ENCODE measurements at regions not wholly inside any gene's neighbourhood (a gene's known extent, or its start where the extent isn't known, plus 50 kb on each side); places are given as distances from the start of the nearest gene placed in this dataset.

DNA sequence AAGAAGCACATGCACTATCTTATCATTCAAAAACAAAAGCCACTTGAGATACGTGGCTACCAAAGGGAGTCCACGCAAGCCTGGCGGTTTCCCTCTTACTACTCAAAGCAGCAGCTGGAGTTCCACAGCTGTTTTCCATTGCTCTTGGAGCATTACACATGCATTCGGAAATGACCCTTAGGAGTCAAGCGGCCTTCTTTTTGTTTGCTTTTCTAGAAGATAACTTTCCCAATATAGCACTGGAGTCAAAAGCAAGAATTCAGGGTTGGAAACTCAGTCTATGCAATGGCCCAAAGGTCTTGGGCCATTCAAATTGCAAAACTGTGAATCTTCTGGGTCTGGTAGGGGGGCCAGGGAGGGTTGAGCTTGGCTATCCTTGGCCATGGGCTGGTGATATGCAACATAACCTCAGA lies 97.8 kb upstream of the MAF start:
- 86 to 97% methylated on average over 3 to 5 of the region's 5 CpGs for WGBS, 2 experiments (ENCODE audit: insufficient coverage in 2 of 2)
- H3K27ac ChIP-seq (ENCODE audit: low read depth, low read length, severe bottlenecking), result no peak overlapping the region
- H3K36me3 ChIP-seq (ENCODE audit: control insufficient read depth, insufficient read depth, low read length), result no peaks in the 10 kb centered on the region
- no peaks in the 10 kb centered on the region for H3K4me1 ChIP-seq (ENCODE audit: control insufficient read depth, insufficient read depth, low read length, poor library complexity, severe bottlenecking)
- H3K4me3 ChIP-seq (ENCODE audit: extremely low read depth, insufficient read depth, low read length, poor library complexity, severe bottlenecking), result no peak overlapping the region
- no peaks in the 10 kb centered on the region for H3K9me3 ChIP-seq (ENCODE audit: control insufficient read depth, low read length)

DNA sequence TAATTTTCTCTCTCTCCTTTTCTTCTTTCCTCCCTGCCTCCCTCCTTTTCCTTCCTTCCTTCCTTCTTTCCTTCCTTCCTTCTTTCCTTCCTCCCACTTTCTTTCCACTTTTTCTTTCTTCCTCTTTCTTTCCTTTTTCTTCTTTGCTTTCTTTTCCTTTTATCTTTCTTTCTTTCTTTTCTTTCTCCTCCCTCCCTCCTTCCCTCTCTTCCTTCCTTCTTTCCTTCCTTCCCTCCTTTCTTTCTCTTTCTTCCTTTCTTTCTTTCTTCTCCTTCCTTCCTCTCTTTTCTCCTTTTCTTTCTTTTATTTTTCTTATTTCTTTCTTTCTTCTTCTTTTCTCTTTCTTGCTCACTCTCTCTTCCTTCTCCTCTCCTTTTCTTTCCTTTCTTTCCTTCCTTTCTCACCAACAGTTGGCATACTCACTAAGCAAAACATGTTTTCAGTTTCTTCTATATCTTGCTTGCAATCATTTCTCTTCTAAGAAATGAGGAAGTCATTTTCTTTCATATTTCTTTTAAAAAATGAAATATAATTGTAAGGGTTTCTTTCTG lies 97.1 kb upstream of the MAF start:
- Histone ChIP-seq H3K4me1 (ENCODE audit: control insufficient read depth, insufficient read depth, low read length, poor library complexity, severe bottlenecking) (no peaks in the 10 kb centered on the region), H3K9me3 (ENCODE audit: control insufficient read depth, low read length) (no peaks in the 10 kb centered on the region), H3K36me3 (ENCODE audit: control insufficient read depth, insufficient read depth, low read length) (no peaks in the 10 kb centered on the region), H3K4me3 (ENCODE audit: extremely low read depth, insufficient read depth, low read length, poor library complexity, severe bottlenecking) (no peak overlapping the region), H3K27ac (ENCODE audit: low read depth, low read length, severe bottlenecking) (no peak overlapping the region)

DNA sequence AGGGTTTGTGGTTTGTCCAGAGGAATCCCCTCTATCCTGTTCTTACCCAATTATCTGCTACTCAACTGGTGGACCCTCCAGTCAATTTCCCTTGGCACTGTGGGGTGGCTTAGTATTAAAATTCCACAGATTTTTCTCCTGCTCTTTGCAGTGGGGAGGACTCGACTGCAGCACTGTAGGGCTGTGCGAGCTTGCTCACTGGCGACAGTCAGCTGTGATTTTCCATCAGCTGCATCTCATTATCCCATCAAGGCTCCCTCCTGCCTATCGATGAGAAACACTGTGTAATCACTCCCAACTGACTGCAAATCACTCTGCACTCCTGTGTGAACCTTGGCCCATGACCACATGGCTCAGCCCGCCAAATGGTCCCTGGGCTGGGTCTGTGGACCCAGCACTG lies 90.5 kb upstream of the MAF start:
- no peak overlapping the region for H3K4me3 ChIP-seq (ENCODE audit: extremely low read depth, insufficient read depth, low read length, poor library complexity, severe bottlenecking)

DNA sequence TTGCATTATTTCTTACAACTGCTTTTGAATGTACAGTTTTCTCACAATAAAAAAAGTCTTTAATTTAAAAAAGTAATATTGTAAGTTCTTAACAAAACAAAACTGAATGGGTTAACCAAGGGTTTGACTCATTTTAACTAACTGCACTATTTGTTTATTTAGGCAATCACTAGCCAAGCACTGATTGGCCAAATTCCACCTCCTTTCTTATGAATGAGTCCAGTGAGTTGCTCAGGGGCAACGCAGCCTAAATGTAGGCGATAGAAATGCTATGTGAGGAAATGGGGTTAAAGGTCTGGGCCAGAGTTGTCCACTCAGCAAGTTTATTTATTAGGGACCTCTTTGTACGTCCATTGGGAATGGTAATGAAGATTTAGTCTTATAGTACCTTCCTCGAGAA lies 89.6 kb upstream of the MAF start:
- Histone ChIP-seq H3K4me3 (ENCODE audit: extremely low read depth, insufficient read depth, low read length, poor library complexity, severe bottlenecking) (no peak overlapping the region), H3K4me1 (ENCODE audit: control insufficient read depth, insufficient read depth, low read length, poor library complexity, severe bottlenecking) (no peaks in the 10 kb centered on the region), H3K36me3 (ENCODE audit: control insufficient read depth, insufficient read depth, low read length) (no peaks in the 10 kb centered on the region), H3K9me3 (ENCODE audit: control insufficient read depth, low read length) (no peaks in the 10 kb centered on the region), H3K27ac (ENCODE audit: low read depth, low read length, severe bottlenecking) (no peak overlapping the region)
- 87 to 100% methylated on average over 3 of the region's 4 CpGs for WGBS, 2 experiments (ENCODE audit: insufficient coverage in 2 of 2)

More for the DNA sequence above, 90.5 kb upstream of the MAF start:
- 86 to 92% methylated on average over 4 to 5 of the region's 5 CpGs for WGBS, 2 experiments (ENCODE audit: insufficient coverage in 2 of 2)
- no peaks in the 10 kb centered on the region for H3K4me1 ChIP-seq (ENCODE audit: control insufficient read depth, insufficient read depth, low read length, poor library complexity, severe bottlenecking)
- no peak overlapping the region for H3K27ac ChIP-seq (ENCODE audit: low read depth, low read length, severe bottlenecking)
- H3K9me3 ChIP-seq (ENCODE audit: control insufficient read depth, low read length), result no peaks in the 10 kb centered on the region
- H3K36me3 ChIP-seq (ENCODE audit: control insufficient read depth, insufficient read depth, low read length), result no peaks in the 10 kb centered on the region

DNA sequence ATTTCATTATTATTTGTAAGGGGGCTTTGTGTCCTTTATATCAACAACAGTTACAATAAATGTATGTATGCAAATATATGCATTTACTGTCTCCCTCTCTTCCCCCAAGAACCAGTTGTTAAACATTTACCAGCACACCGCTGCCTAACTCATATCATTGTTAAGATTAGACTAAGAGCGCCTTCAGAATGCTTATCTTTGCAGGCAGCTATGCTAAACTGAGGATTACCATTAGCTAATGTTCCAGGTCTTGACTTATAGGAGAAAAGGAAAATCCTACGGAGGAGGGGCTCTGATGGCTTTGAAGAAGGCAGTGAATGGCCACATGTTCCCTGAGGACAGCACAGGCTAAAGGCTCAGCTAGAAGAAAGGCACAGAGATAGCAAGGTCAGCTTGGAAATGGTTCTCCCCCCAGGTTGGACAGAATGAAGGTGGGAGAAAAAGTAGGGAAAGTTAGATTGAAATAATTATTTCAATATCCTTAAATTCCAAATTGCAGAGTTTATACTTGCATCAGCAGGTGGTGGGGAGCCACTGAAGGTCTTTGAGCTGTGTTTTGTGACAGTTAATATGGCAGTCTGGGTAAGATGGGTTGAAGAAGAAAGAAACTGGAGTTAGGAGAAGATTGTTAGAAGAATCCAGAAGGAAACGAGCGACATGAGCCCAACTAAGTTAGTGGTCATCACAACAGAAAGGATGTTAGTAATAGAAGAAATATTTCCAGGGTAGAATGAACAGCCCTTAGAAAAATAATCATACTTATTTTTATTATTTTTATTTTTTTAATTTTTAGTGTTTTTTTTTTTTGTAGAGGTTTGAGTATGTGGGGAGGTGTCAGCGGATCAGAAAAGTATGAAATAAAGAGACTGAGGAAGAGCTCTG lies 87.0 kb upstream of the MAF start:
- Histone ChIP-seq H3K9me3 (ENCODE audit: control insufficient read depth, low read length) (no peaks in the 10 kb centered on the region), H3K4me3 (ENCODE audit: extremely low read depth, insufficient read depth, low read length, poor library complexity, severe bottlenecking) (no peak overlapping the region), H3K4me1 (ENCODE audit: control insufficient read depth, insufficient read depth, low read length, poor library complexity, severe bottlenecking) (no peaks in the 10 kb centered on the region), H3K36me3 (ENCODE audit: control insufficient read depth, insufficient read depth, low read length) (no peaks in the 10 kb centered on the region), H3K27ac (ENCODE audit: low read depth, low read length, severe bottlenecking) (no peak overlapping the region)
- 80 to 92% methylated on average over 1 to 4 of the region's 6 CpGs for WGBS, 2 experiments (ENCODE audit: insufficient coverage in 2 of 2)

DNA sequence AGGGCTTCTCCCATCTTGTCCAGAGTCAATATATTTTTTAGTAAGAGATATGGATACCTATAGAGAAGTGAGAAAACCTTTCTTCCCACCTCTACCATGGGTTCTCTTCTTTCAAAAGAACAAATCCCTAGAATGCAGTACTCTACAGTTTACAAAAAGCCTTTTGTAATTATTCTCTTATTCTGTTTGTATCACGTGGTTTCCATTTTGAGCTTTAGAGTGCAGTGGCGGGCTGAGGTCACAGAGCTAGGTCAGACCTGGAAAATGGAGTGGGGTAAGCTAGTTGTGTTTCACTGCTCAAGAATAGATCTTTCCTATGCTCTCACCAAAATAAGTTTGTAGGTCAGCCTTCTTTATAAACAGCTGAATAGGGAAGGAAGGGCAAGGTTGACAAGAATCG lies 85.3 kb upstream of the MAF start:
- Histone ChIP-seq H3K36me3 (ENCODE audit: control insufficient read depth, insufficient read depth, low read length) (no peaks in the 10 kb centered on the region), H3K27ac (ENCODE audit: low read depth, low read length, severe bottlenecking) (no peak overlapping the region), H3K9me3 (ENCODE audit: control insufficient read depth, low read length) (no peaks in the 10 kb centered on the region), H3K4me3 (ENCODE audit: extremely low read depth, insufficient read depth, low read length, poor library complexity, severe bottlenecking) (no peak overlapping the region), H3K4me1 (ENCODE audit: control insufficient read depth, insufficient read depth, low read length, poor library complexity, severe bottlenecking) (no peaks in the 10 kb centered on the region)
- 83 to 100% methylated on average over 1 of the region's 3 CpGs for WGBS, 2 experiments (ENCODE audit: insufficient coverage in 2 of 2)

DNA sequence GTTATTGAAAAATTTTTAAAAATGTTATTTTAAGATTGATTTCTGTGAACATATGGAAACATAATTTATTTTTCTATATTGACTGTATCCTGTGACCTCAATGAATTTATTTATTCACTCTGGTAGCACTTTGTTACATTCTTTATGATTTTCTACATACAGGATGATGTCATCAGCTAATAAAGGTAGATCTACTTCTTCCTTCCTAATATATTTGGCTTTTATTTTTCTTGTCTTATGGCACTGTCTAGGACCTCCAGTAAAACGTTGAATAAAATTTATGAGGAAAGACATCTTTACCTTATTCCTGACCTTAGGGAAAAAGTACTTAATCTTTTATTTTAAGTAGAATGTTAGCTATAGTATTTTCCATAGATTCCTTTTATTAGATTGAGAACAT lies 78.8 kb upstream of the MAF start:
- Histone ChIP-seq H3K9me3 (ENCODE audit: control insufficient read depth, low read length) (no peaks in the 10 kb centered on the region), H3K4me1 (ENCODE audit: control insufficient read depth, insufficient read depth, low read length, poor library complexity, severe bottlenecking) (no peaks in the 10 kb centered on the region), H3K27ac (ENCODE audit: low read depth, low read length, severe bottlenecking) (no peak overlapping the region), H3K4me3 (ENCODE audit: extremely low read depth, insufficient read depth, low read length, poor library complexity, severe bottlenecking) (no peak overlapping the region), H3K36me3 (ENCODE audit: control insufficient read depth, insufficient read depth, low read length) (no peaks in the 10 kb centered on the region)
- no CpG with 5 or more reads among the region's 1 CpG for WGBS, 2 experiments (ENCODE audit: insufficient coverage in 2 of 2)

DNA sequence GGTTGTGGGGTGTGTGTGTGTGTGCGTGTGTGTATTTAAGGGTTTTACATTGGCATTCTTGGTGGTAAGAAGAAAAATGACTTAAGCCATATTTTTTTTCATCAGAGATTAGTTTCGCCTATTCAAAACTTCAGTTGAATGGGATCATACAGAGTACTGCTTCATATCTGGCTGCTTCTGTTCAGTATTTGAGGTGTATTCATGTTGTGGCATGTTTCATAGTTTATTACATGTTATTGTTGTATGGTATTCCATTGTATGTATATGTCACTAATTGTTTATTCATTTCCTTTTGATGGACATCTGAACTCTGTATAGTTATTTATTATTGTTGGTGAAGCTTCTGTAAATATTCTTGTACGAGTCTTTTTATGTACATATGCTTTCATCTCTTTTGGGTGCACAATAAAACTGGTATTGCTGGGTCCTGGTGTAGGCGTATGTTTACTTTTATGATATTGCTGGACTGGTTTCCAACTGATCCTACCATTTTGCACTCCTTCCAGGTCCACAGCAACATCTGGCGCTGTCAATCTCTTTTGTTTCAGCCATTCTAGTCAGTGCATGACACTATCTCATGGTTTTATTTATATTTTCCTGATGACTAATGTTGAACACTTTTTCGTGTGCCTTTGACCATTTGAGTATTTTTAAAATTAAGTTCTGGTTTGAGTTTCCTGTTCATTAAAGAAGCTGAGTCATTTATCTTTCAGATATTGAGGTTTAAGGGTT lies 77.4 kb upstream of the MAF start:
- no peaks in the 10 kb centered on the region for H3K4me1 ChIP-seq (ENCODE audit: control insufficient read depth, insufficient read depth, low read length, poor library complexity, severe bottlenecking)
- 90 to 100% methylated on average over 2 to 3 of the region's 6 CpGs for WGBS, 2 experiments (ENCODE audit: insufficient coverage in 2 of 2)
- H3K27ac ChIP-seq (ENCODE audit: low read depth, low read length, severe bottlenecking), result no peak overlapping the region

DNA sequence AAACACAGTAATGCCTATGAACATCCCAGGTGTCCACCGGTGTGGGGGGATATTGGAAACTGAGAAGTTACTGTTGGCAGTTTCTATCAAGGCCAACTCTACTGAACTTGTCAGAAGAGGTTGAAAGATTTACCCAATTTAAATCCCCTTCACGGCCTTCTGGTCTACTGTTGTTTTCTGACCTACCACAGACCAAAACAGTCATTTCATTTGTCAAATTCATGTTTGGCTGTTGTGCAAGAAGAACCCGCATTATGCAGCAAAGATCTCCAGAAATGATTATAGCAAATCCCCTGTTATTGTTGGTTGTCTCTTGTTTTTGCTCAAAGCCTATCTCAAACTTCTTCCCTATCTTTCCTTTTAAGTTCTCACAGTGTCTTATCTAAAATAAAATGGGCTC lies 73.1 kb upstream of the MAF start:
- Histone ChIP-seq H3K36me3 (ENCODE audit: control insufficient read depth, insufficient read depth, low read length) (no peaks in the 10 kb centered on the region), H3K4me3 (ENCODE audit: extremely low read depth, insufficient read depth, low read length, poor library complexity, severe bottlenecking) (no peak overlapping the region)
- WGBS, 2 experiments (ENCODE audit: insufficient coverage in 2 of 2), result 78% methylated on average over 1 of the region's 3 CpGs; no CpG with 5 or more reads in 1 of the 2 experiments

More for the DNA sequence above, 77.4 kb upstream of the MAF start:
- no peaks in the 10 kb centered on the region for H3K36me3 ChIP-seq (ENCODE audit: control insufficient read depth, insufficient read depth, low read length)
- H3K9me3 ChIP-seq (ENCODE audit: control insufficient read depth, low read length), result no peaks in the 10 kb centered on the region
- no peak overlapping the region for H3K4me3 ChIP-seq (ENCODE audit: extremely low read depth, insufficient read depth, low read length, poor library complexity, severe bottlenecking)

DNA sequence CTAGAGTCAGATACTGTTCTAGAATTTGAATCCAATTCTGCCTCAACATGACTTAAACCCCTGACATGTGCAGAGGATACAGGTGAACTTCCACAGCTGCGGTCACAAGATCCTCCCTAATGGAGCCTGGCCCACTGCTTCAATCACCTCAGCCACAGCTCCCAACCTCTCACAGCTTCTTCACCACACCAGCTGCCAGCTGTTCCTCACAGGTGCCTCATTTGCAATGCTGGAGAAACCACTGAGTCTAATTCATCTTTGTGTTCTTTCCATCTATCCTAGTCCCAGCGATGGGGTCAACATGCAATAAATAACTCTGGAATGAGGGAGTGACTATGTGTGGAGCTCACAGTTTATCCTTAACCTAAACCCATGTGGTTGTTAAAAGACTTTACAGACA lies 72.0 kb upstream of the MAF start:
- Histone ChIP-seq H3K36me3 (ENCODE audit: control insufficient read depth, insufficient read depth, low read length) (no peaks in the 10 kb centered on the region), H3K4me1 (ENCODE audit: control insufficient read depth, insufficient read depth, low read length, poor library complexity, severe bottlenecking) (no peaks in the 10 kb centered on the region), H3K4me3 (ENCODE audit: extremely low read depth, insufficient read depth, low read length, poor library complexity, severe bottlenecking) (no peak overlapping the region), H3K27ac (ENCODE audit: low read depth, low read length, severe bottlenecking) (no peak overlapping the region), H3K9me3 (ENCODE audit: control insufficient read depth, low read length) (no peaks in the 10 kb centered on the region)
- WGBS, 2 experiments (ENCODE audit: insufficient coverage in 2 of 2), result 100% methylated on average over 1 of the region's 2 CpGs

More for the DNA sequence above, 73.1 kb upstream of the MAF start:
- no peaks in the 10 kb centered on the region for H3K9me3 ChIP-seq (ENCODE audit: control insufficient read depth, low read length)
- H3K27ac ChIP-seq (ENCODE audit: low read depth, low read length, severe bottlenecking), result no peak overlapping the region
- H3K4me1 ChIP-seq (ENCODE audit: control insufficient read depth, insufficient read depth, low read length, poor library complexity, severe bottlenecking), result no peaks in the 10 kb centered on the region

DNA sequence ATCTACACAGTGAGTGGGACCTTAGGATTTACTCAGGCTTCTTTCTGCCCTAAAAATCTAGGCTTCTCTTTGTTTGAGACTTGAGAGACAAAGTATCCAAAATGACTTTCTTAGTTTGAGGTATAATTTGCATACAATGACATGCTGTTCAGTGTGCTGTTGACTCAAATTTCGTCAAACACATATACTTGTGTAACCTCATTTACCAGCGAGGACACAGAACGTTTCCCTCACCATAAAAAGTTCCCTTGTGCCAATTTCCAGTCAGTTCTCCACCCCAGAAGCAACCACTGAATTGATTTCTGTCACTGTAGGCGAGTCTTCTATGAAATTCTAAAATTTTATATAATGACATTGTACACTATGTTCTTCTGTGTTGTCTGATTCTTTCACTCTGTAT lies 68.0 kb upstream of the MAF start:
- Histone ChIP-seq H3K27ac (ENCODE audit: low read depth, low read length, severe bottlenecking) (no peak overlapping the region), H3K4me3 (ENCODE audit: extremely low read depth, insufficient read depth, low read length, poor library complexity, severe bottlenecking) (no peak overlapping the region), H3K36me3 (ENCODE audit: control insufficient read depth, insufficient read depth, low read length) (no peaks in the 10 kb centered on the region), H3K4me1 (ENCODE audit: control insufficient read depth, insufficient read depth, low read length, poor library complexity, severe bottlenecking) (no peaks in the 10 kb centered on the region), H3K9me3 (ENCODE audit: control insufficient read depth, low read length) (no peaks in the 10 kb centered on the region)
- 86 to 100% methylated on average over 1 to 3 of the region's 4 CpGs for WGBS, 2 experiments (ENCODE audit: insufficient coverage in 2 of 2)

All from mesodermal cell (in vitro differentiated cells).